Mesenchymal stem cell (in vitro differentiated cells and primary cell): ENCODE measurements at regions not wholly inside any gene's neighbourhood (a gene's known extent, or its start where the extent isn't known, plus 50 kb on each side); places are given as distances from the start of the nearest gene placed in this dataset.

Experiments
- DNase-seq: peaks from one replicate; pipeline ENCODE4 v3.0.0-alpha.2; 2013
- H2AFZ ChIP-seq: one replicate; pipeline ENCODE4 v1.6.1; 2013; ENCODE audit warnings: low read depth, mild to moderate bottlenecking, control low read depth, inconsistent platforms, low read length, moderate library complexity
- H2AK5ac ChIP-seq: 2 replicates; pipeline ENCODE4 v1.6.1; 2013; ENCODE audit warnings: low read length, moderate library complexity, mild to moderate bottlenecking, inconsistent platforms; ENCODE audit not compliant: severe bottlenecking
- H2BK120ac ChIP-seq: one replicate; pipeline ENCODE4 v1.6.1; 2013; ENCODE audit warnings: low read depth, mild to moderate bottlenecking, inconsistent platforms, low read length, moderate library complexity
- H2BK12ac ChIP-seq, 2 experiments: one replicate each; pipeline ENCODE4 v1.6.1; 2013; ENCODE audit warnings: inconsistent platforms in 2 of 2, low read length in 2 of 2, mild to moderate bottlenecking in 2 of 2, moderate library complexity in 2 of 2, control low read depth in 1 of 2
- H2BK15ac ChIP-seq: one replicate; pipeline ENCODE4 v1.6.1; 2013; ENCODE audit warnings: mild to moderate bottlenecking, low read depth, inconsistent platforms; ENCODE audit not compliant: poor library complexity, severe bottlenecking
- H2BK5ac ChIP-seq: 2 replicates; pipeline ENCODE4 v1.6.1; 2013; ENCODE audit warnings: low read depth, mild to moderate bottlenecking, low read length, control low read depth, inconsistent platforms; ENCODE audit not compliant: poor library complexity, severe bottlenecking
- H3K14ac ChIP-seq, 2 experiments: one replicate each; pipeline ENCODE4 v1.6.1; 2013; ENCODE audit warnings: inconsistent platforms in 2 of 2, low read length in 2 of 2, control low read depth in 1 of 2, mild to moderate bottlenecking in 1 of 2, moderate library complexity in 1 of 2
- H3K18ac ChIP-seq, 2 experiments: one replicate each; pipeline ENCODE4 v1.6.1; 2013; ENCODE audit warnings: inconsistent platforms in 2 of 2, low read length in 2 of 2, control low read depth in 1 of 2, low read depth in 1 of 2, mild to moderate bottlenecking in 1 of 2
- H3K23ac ChIP-seq, 2 experiments: one replicate each; pipeline ENCODE4 v1.6.1; 2013; ENCODE audit warnings: inconsistent platforms in 2 of 2, low read length in 2 of 2, mild to moderate bottlenecking in 2 of 2, moderate library complexity in 2 of 2, control low read depth in 1 of 2
- H3K27ac ChIP-seq: 2 replicates; pipeline ENCODE4 v1.5.1; 2013; ENCODE audit warnings: mild to moderate bottlenecking, moderate library complexity, low read length, control low read depth, inconsistent platforms; ENCODE audit not compliant: poor library complexity, severe bottlenecking
- H3K27me3 ChIP-seq, 2 experiments: 2 replicates each; pipeline versions ENCODE4 v1.6.1 to v1.7.0; 2013; ENCODE audit warnings: low read length in 2 of 2, mild to moderate bottlenecking in 2 of 2, moderate library complexity in 2 of 2, control low read depth in 1 of 2, inconsistent platforms in 1 of 2; ENCODE audit not compliant: control insufficient read depth in 1 of 2, insufficient read depth in 1 of 2
- H3K36me3 ChIP-seq, 2 experiments: 2 replicates each; pipeline versions ENCODE4 v1.6.1 to v1.7.0; 2013; ENCODE audit warnings: low read length in 2 of 2, control low read depth in 1 of 2, inconsistent platforms in 1 of 2, low read depth in 1 of 2, mild to moderate bottlenecking in 1 of 2; ENCODE audit not compliant: insufficient read depth in 2 of 2, control insufficient read depth in 1 of 2
- H3K4ac ChIP-seq, 2 experiments: one replicate each; pipeline ENCODE4 v1.6.1; 2013; ENCODE audit warnings: inconsistent platforms in 2 of 2, low read length in 2 of 2, mild to moderate bottlenecking in 2 of 2, moderate library complexity in 2 of 2, control low read depth in 1 of 2, low read depth in 1 of 2
- H3K4me1 ChIP-seq: 2 replicates; pipeline ENCODE4 v1.6.1; 2013; ENCODE audit warnings: low read depth, low read length, control low read depth; ENCODE audit not compliant: control insufficient read depth, insufficient read depth
- H3K4me2 ChIP-seq: 2 replicates; pipeline ENCODE4 v1.6.1; 2013; ENCODE audit warnings: low read length, mild to moderate bottlenecking, inconsistent platforms; ENCODE audit not compliant: poor library complexity, severe bottlenecking
- H3K4me3 ChIP-seq, 2 experiments: 2 replicates each; pipeline versions ENCODE4 v1.5.1 to v1.7.0; 2013; ENCODE audit warnings: low read length in 2 of 2, mild to moderate bottlenecking in 2 of 2, control low read depth in 1 of 2, low read depth in 1 of 2; ENCODE audit not compliant: insufficient read depth in 1 of 2
- H3K79me1 ChIP-seq: replicated peaks from 2 replicates; pipeline ENCODE4 v1.6.1; 2013; ENCODE audit warnings: mild to moderate bottlenecking, control low read depth, low read length, inconsistent platforms; ENCODE audit not compliant: poor library complexity, severe bottlenecking
- H3K9ac ChIP-seq: 2 replicates; pipeline ENCODE4 v1.7.0; 2013; ENCODE audit warnings: mild to moderate bottlenecking, low read length, moderate library complexity
- H3K9me3 ChIP-seq: 2 replicates; pipeline ENCODE4 v1.7.0; 2013; ENCODE audit warnings: mild to moderate bottlenecking, low read length; ENCODE audit not compliant: control insufficient read depth
- H4K8ac ChIP-seq: one replicate; pipeline ENCODE4 v1.6.1; 2013; ENCODE audit warnings: inconsistent platforms, mild to moderate bottlenecking, low read length, moderate library complexity
- H4K91ac ChIP-seq: one replicate; pipeline ENCODE4 v1.6.1; 2013; ENCODE audit warnings: mild to moderate bottlenecking, low read length, inconsistent platforms
- WGBS: methylation state at CpG from one replicate; pipeline ENCODE4 v1.1.7; 2013; ENCODE audit warnings: mixed read lengths; 5-methylcytosine and 5-hydroxymethylcytosine counted together

DNA sequence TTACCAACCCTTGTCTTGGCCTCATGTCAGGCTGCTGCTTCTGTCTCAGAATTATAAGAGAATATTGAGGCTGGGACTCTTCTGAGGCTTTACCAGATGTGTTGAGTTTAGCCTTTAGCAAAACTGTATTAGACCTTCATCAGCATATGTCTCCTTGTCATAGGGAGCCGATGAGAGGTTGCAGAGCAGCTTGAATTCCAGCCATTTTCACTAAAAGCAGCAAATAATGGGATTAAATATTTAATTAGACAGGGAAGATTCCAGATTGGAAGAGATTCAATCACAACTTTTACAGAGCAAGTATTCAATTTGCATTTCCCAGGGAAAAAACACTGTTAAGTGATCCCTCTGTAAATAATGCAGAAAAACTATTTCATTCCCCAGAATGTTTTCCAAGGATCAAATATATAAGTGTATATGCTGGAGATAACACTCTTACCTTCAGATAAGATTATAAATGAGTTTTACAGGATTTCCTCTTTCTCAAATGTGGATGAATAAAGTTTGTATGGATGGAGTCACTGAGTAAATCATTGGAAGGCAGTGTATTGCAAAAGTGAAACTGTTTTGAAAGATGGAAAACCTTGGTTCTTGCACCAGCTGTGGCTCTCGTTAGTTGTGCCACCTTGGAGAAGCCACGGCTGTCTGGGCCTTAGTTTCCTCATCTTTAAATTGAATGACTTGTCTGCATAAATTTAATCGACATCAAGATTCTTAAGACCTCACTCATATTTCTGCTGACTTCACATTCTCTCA, 466.4 kb upstream of the SGO1 start:
- no peaks in the 10 kb centered on the region for H3K9me3 ChIP-seq
- no peaks in the 10 kb centered on the region for H3K27me3 ChIP-seq
- no peak overlapping the region for H3K4me3 ChIP-seq
- no peak overlapping the region for H2BK12ac ChIP-seq
- H2BK15ac ChIP-seq = no peak overlapping the region
- no peak overlapping the region for H4K8ac ChIP-seq
- DNase-seq = no peak
- no peak overlapping the region for H4K91ac ChIP-seq
- H3K36me3 ChIP-seq = no peaks in the 10 kb centered on the region
- H2AFZ ChIP-seq = no peak overlapping the region
- no peak overlapping the region for H3K4ac ChIP-seq
- H3K9ac ChIP-seq = peak overlapping the region; percentile 29
- no peak overlapping the region for H3K23ac ChIP-seq
- H3K27ac ChIP-seq = no peak overlapping the region
- no peaks in the 10 kb centered on the region for H3K79me1 ChIP-seq
- no peak overlapping the region for H3K4me2 ChIP-seq
- no peaks in the 10 kb centered on the region for H3K4me1 ChIP-seq
- no peak overlapping the region for H2BK120ac ChIP-seq
- WGBS = 85% methylated on average over 2 of the region's 4 CpGs
- no peak overlapping the region for H3K18ac ChIP-seq
- H2AK5ac ChIP-seq = no peak overlapping the region
- no peak overlapping the region for H3K14ac ChIP-seq
- no peak overlapping the region for H2BK5ac ChIP-seq

DNA sequence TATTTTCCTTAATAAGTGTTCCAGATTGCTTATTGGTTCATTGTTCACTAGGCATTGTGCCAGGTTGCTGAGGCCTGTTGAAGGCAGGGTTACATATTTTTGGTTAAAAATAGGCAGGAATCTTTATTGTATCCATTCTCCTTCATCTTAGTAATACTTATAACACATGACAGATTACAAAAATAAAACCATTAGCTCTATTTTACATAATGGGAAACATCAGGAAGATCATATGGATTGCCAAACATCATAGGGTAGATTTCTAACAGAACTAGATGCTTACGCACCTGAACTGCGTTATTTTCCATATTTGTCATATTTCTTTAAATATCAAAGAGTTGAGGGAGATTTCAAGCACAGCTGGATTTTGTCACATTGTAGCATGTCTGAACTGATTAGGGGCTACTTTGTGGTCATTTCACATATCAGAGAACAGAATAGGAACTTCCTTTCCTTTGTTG, 462.9 kb upstream of the SGO1 start:
- Histone ChIP-seq H4K91ac (no peak overlapping the region), H3K14ac (no peak overlapping the region), H2AFZ (no peak overlapping the region), H2AK5ac (no peak overlapping the region), H3K36me3 (no peaks in the 10 kb centered on the region), H2BK12ac (no peak overlapping the region), H3K4ac (no peak overlapping the region), H3K9ac (no peak overlapping the region), H2BK5ac (no peak overlapping the region), H2BK15ac (no peak overlapping the region), H2BK120ac (no peak overlapping the region), H4K8ac (no peak overlapping the region), H3K23ac (no peak overlapping the region), H3K27ac (no peak overlapping the region), H3K79me1 (no peaks in the 10 kb centered on the region), H3K27me3 (no peaks in the 10 kb centered on the region), H3K9me3 (no peaks in the 10 kb centered on the region), H3K4me2 (no peak overlapping the region), H3K18ac (no peak overlapping the region), H3K4me3 (no peak overlapping the region), H3K4me1 (no peaks in the 10 kb centered on the region)
- WGBS = no CpG with 5 or more reads among the region's 2 CpGs
- DNase-seq = no peak

DNA sequence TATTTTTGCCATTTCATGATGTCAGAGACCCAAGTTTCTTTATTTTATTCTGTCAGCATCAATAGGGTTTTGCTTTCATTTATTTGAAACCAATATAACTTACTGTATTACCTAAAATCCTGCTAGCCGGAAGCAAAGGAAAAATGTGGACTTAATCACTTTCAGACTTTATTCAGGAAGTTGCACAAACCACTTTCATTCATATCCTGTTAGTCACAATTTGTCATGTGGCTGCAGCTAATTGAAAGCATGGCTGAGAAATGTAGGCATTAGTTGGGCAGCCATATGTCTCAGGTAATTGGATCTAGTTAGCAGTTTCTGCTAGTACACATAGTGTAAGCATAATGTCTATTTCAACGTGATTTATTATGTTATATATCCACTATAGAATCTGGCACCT, 462.3 kb upstream of the SGO1 start:
- H2BK120ac ChIP-seq = no peak overlapping the region
- WGBS = no CpG with 5 or more reads among the region's 2 CpGs
- no peak overlapping the region for H3K4me2 ChIP-seq
- no peak overlapping the region for H3K4ac ChIP-seq
- H2AK5ac ChIP-seq = no peak overlapping the region
- H3K14ac ChIP-seq = no peak overlapping the region
- H3K79me1 ChIP-seq = no peaks in the 10 kb centered on the region
- H2AFZ ChIP-seq = no peak overlapping the region
- no peak overlapping the region for H4K8ac ChIP-seq
- H2BK15ac ChIP-seq = no peak overlapping the region
- no peak overlapping the region for H4K91ac ChIP-seq
- H3K27me3 ChIP-seq = no peaks in the 10 kb centered on the region
- no peak overlapping the region for H3K4me3 ChIP-seq
- no peak overlapping the region for H2BK5ac ChIP-seq
- peak; percentile 37 for DNase-seq
- no peak overlapping the region for H3K23ac ChIP-seq
- H3K36me3 ChIP-seq = no peaks in the 10 kb centered on the region
- no peak overlapping the region for H2BK12ac ChIP-seq
- no peaks in the 10 kb centered on the region for H3K9me3 ChIP-seq
- H3K18ac ChIP-seq = no peak overlapping the region
- peak overlapping the region; percentile 55 for H3K9ac ChIP-seq
- no peak overlapping the region for H3K27ac ChIP-seq
- no peaks in the 10 kb centered on the region for H3K4me1 ChIP-seq

DNA sequence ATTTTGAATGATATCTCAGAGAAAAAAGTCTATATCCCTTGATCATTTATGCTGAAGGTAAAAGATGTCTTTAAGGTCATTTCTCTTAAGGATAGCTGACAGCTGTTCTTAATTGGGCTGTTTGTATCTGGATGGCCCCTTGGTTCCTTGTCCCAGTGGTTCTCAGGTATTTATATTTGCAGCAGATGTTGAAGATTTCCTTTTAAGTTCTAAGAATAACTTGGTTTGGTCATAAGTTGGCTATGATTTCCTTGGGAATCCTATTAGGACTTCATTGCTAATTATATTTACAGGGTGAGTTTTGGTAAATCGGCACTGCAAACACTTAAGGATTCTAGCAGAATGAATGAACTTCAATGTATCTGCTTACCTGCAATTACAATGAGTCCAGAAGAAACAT, 460.4 kb upstream of the SGO1 start:
- Histone ChIP-seq H3K27me3 (no peaks in the 10 kb centered on the region), H2BK120ac (no peak overlapping the region), H2AK5ac (no peak overlapping the region), H3K14ac (no peak overlapping the region), H3K9me3 (no peaks in the 10 kb centered on the region), H4K8ac (no peak overlapping the region), H3K9ac (no peak overlapping the region), H2BK15ac (no peak overlapping the region), H2AFZ (no peak overlapping the region), H3K23ac (no peak overlapping the region), H3K4me1 (no peaks in the 10 kb centered on the region), H3K27ac (no peak overlapping the region), H3K4me2 (no peak overlapping the region), H4K91ac (no peak overlapping the region), H2BK12ac (no peak overlapping the region), H2BK5ac (no peak overlapping the region), H3K4me3 (no peak overlapping the region), H3K18ac (no peak overlapping the region), H3K36me3 (no peaks in the 10 kb centered on the region), H3K79me1 (no peaks in the 10 kb centered on the region), H3K4ac (no peak overlapping the region)
- WGBS = no CpG with 5 or more reads among the region's 1 CpG
- DNase-seq = no peak
